Breast epithelium (tissue), 4 donors: ENCODE measurements at regions not wholly inside any gene's neighbourhood (a gene's known extent, or its start where the extent isn't known, plus 50 kb on each side); places are given as distances from the start of the nearest gene placed in this dataset.

Experiments
- DNase-seq, 2 donors: peaks; one replicate each; pipeline ENCODE4 v3.0.0-alpha.2; 2019; ENCODE audit warnings: low spot score in 2 of 2
- H3K27ac ChIP-seq, 2 donors: fragments of 200-600 bp; sonication (generic) in 1 of 2; one replicate each; pipeline ENCODE4 v1.5.1; 2016 to 2019; ENCODE audit warnings: mild to moderate bottlenecking in 1 of 2
- H3K27me3 ChIP-seq, 2 donors: fragments of 200-600 bp; sonication (generic) in 1 of 2; one replicate each; pipeline versions ENCODE4 v1.5.1 to v1.6.0; 2017 to 2019; ENCODE audit warnings: control low read depth in 1 of 2, mild to moderate bottlenecking in 1 of 2
- H3K36me3 ChIP-seq: fragments of 200-600 bp; one replicate; pipeline ENCODE4 v1.5.1; 2019
- H3K4me1 ChIP-seq, 2 donors: fragments of 200-600 bp; sonication (generic); one replicate each; pipeline ENCODE4 v1.5.1; 2016 to 2019; ENCODE audit warnings: control low read depth in 1 of 2
- H3K4me3 ChIP-seq, 3 donors: fragments of 200-600 bp; sonication (generic); 1 replicate in 2 of 3; 2 replicates in 1 of 3; pipeline ENCODE4 v1.5.1; 2016 to 2019; ENCODE audit warnings: mild to moderate bottlenecking in 3 of 3, moderate library complexity in 2 of 3
- H3K9me3 ChIP-seq, 2 donors: fragments of 200-600 bp; sonication (generic) in 1 of 2; one replicate each; pipeline ENCODE4 v1.5.1; 2016 to 2019; ENCODE audit warnings: control low read depth in 1 of 2
- CTCF ChIP-seq, 3 donors: fragments of 450-650 bp; IDR thresholded peaks; one replicate each; pipeline ENCODE4 v1.5.1; 2016 to 2017; ENCODE audit warnings: antibody characterized with exemption in 3 of 3, mild to moderate bottlenecking in 3 of 3, moderate library complexity in 3 of 3
- POLR2A ChIP-seq: fragments of 450-650 bp; IDR thresholded peaks from one replicate; pipeline ENCODE4 v1.6.1; 2016; ENCODE audit warnings: antibody characterized with exemption, mild to moderate bottlenecking, moderate library complexity
- POLR2AphosphoS5 ChIP-seq, 3 donors: sonication (generic); formaldehyde crosslinking; IDR thresholded peaks; one replicate each; pipeline ENCODE4 v1.6.1; 2017; ENCODE audit warnings: antibody characterized with exemption in 3 of 3
- intact Hi-C: fragments of 100-400 bp; cut with DNase I; formaldehyde crosslinking; loops from one replicate; pipeline ENCODE4 v1.15.1; 2023; ENCODE audit warnings: low total_unique reads

- no peak for DNase-seq
- intact Hi-C loops, result no loop called here
- Histone ChIP-seq H3K27me3 (no peaks in the 10 kb centered on the region), H3K4me3 (no peak overlapping the region), H3K36me3 (no peaks in the 10 kb centered on the region), H3K27ac (no peak overlapping the region), H3K4me1 (no peaks in the 10 kb centered on the region), H3K9me3 (peaks cover 8 to 27% of the 10 kb centered on the region in 2 donors)
- no peak for TF ChIP-seq POLR2A
- no peak for TF ChIP-seq CTCF (IDR thresholded peaks at IDR 0.05)
- TF ChIP-seq POLR2AphosphoS5 (IDR thresholded peaks at IDR 0.05), result no peak
Observed at GRCh38 chr5:129163810-129164378, 69.3 kb downstream of the ISOC1 start.

GRCh38 chr5:129170050-129170449 lies 75.5 kb downstream of the ISOC1 start:
- DNase-seq, result no peak

GRCh38 chr5:129171194-129171944 lies 76.8 kb downstream of the ISOC1 start:
- H3K4me1 ChIP-seq, result no peaks in the 10 kb centered on the region
- H3K27ac ChIP-seq, result no peak overlapping the region
- TF ChIP-seq POLR2AphosphoS5 (IDR thresholded peaks at IDR 0.05), result no peak
- no peak for TF ChIP-seq POLR2A
- no peak for TF ChIP-seq CTCF (IDR thresholded peaks at IDR 0.05)
- DNase-seq, result no peak
- no peaks in the 10 kb centered on the region for H3K9me3 ChIP-seq
- H3K27me3 ChIP-seq, result no peaks in the 10 kb centered on the region
- no peak overlapping the region for H3K4me3 ChIP-seq
- H3K36me3 ChIP-seq, result no peaks in the 10 kb centered on the region
- intact Hi-C loops, result no loop called here

More at GRCh38 chr5:129170050-129170449, 75.5 kb downstream of the ISOC1 start:
- Histone ChIP-seq H3K36me3 (no peaks in the 10 kb centered on the region), H3K27ac (no peak overlapping the region), H3K27me3 (no peaks in the 10 kb centered on the region), H3K4me3 (no peak overlapping the region), H3K4me1 (no peaks in the 10 kb centered on the region), H3K9me3 (no peaks in the 10 kb centered on the region)
- intact Hi-C loops, result no loop called here
- TF ChIP-seq POLR2AphosphoS5 (IDR thresholded peaks at IDR 0.05), result no peak
- no peak for TF ChIP-seq CTCF (IDR thresholded peaks at IDR 0.05)
- TF ChIP-seq POLR2A, result no peak

GRCh38 chr5:129172580-129172979 lies 78.0 kb downstream of the ISOC1 start:
- TF ChIP-seq POLR2AphosphoS5 (IDR thresholded peaks at IDR 0.05) (no peak), CTCF (IDR thresholded peaks at IDR 0.05) (no peak), POLR2A (no peak)
- intact Hi-C loops, result no loop called here

GRCh38 chr5:129173771-129174170 lies 79.2 kb downstream of the ISOC1 start:
- Histone ChIP-seq H3K9me3 (no peaks in the 10 kb centered on the region), H3K27ac (no peak overlapping the region), H3K36me3 (no peaks in the 10 kb centered on the region), H3K27me3 (no peaks in the 10 kb centered on the region), H3K4me3 (no peak overlapping the region), H3K4me1 (no peaks in the 10 kb centered on the region)
- DNase-seq, result no peak
- TF ChIP-seq CTCF (IDR thresholded peaks at IDR 0.05) (no peak), POLR2A (no peak), POLR2AphosphoS5 (IDR thresholded peaks at IDR 0.05) (no peak)
- intact Hi-C loops, result no loop called here

More at GRCh38 chr5:129172580-129172979, 78.0 kb downstream of the ISOC1 start:
- Histone ChIP-seq H3K4me3 (no peak overlapping the region), H3K9me3 (no peaks in the 10 kb centered on the region), H3K27me3 (no peaks in the 10 kb centered on the region), H3K27ac (no peak overlapping the region), H3K36me3 (no peaks in the 10 kb centered on the region), H3K4me1 (no peaks in the 10 kb centered on the region)
- DNase-seq, result no peak
